DOHH2 (cell line): ENCODE measurements at regions not wholly inside any gene's neighbourhood (a gene's known extent, or its start where the extent isn't known, plus 50 kb on each side); places are given as distances from the start of the nearest gene placed in this dataset.

ENCODE experiments used
- H3F3A ChIP-seq: fragments of 200-600 bp; sonication (generic), shearing (Covaris generic); 2 replicates; pipeline ENCODE4 v1.6.0; 2016; ENCODE audit warnings: antibody characterized with exemption, mild to moderate bottlenecking; ENCODE audit not compliant: control insufficient read depth, insufficient read depth
- H3K27ac ChIP-seq: fragments of 200-600 bp; sonication (generic); 2 replicates; pipeline ENCODE4 v1.5.1; 2014; ENCODE audit warnings: low read depth, mild to moderate bottlenecking, low read length, moderate library complexity
- H3K27me3 ChIP-seq: fragments of 200-600 bp; sonication (generic); 2 replicates; pipeline ENCODE4 v1.6.1; 2014; ENCODE audit warnings: mild to moderate bottlenecking, low read length, mixed read lengths; ENCODE audit not compliant: control insufficient read depth
- H3K36me3 ChIP-seq: fragments of 200-600 bp; sonication (generic); 2 replicates; pipeline ENCODE4 v1.6.1; 2014; ENCODE audit warnings: mild to moderate bottlenecking, low read length, moderate library complexity, mixed read lengths; ENCODE audit not compliant: control insufficient read depth
- H3K4me1 ChIP-seq: fragments of 200-600 bp; sonication (generic); 2 replicates; pipeline ENCODE4 v1.6.1; 2014; ENCODE audit warnings: mild to moderate bottlenecking, low read length, mixed read lengths; ENCODE audit not compliant: control insufficient read depth
- H3K4me2 ChIP-seq: fragments of 200-600 bp; sonication (generic); 2 replicates; pipeline ENCODE4 v1.6.0; 2014; ENCODE audit warnings: mild to moderate bottlenecking, low read length, moderate library complexity
- H3K4me3 ChIP-seq: fragments of 200-600 bp; sonication (generic); 2 replicates; pipeline ENCODE4 v1.5.1; 2014; ENCODE audit warnings: mild to moderate bottlenecking, low read length, mixed read lengths
- H3K79me2 ChIP-seq: fragments of 200-600 bp; sonication (generic); 2 replicates; pipeline ENCODE4 v1.6.1; 2014; ENCODE audit warnings: mild to moderate bottlenecking, low read length, mixed read lengths; ENCODE audit not compliant: control insufficient read depth
- H3K9me2 ChIP-seq: fragments of 200-600 bp; sonication (generic); replicated peaks from 2 replicates; pipeline ENCODE4 v1.6.1; 2014; ENCODE audit warnings: mild to moderate bottlenecking, low read length, mixed read lengths; ENCODE audit not compliant: control insufficient read depth
- H3K9me3 ChIP-seq: fragments of 200-600 bp; sonication (generic); 2 replicates; pipeline ENCODE4 v1.6.1; 2014; ENCODE audit warnings: antibody characterized with exemption, low read length, mixed read lengths; ENCODE audit not compliant: control insufficient read depth, insufficient read depth
- H4K20me1 ChIP-seq: fragments of 200-600 bp; sonication (generic); 2 replicates; pipeline ENCODE4 v1.6.0; 2014; ENCODE audit warnings: low read depth, mild to moderate bottlenecking, antibody characterized with exemption, low read length, moderate library complexity; ENCODE audit not compliant: control insufficient read depth, insufficient read depth
- EZH2phosphoT487 ChIP-seq: fragments of 200-600 bp; sonication (generic); IDR thresholded peaks from 2 replicates; pipeline ENCODE4 v1.6.1; 2017; ENCODE audit warnings: borderline replicate concordance, mild to moderate bottlenecking, antibody characterized with exemption, low read length, moderate library complexity, mixed read lengths
- TF ChIP-seq, protein P1 (sequence below): fragments of 200-600 bp; sonication (generic); IDR thresholded peaks from one replicate; pipeline ENCODE4 v1.5.1; 2014; ENCODE audit warnings: antibody characterized with exemption, mild to moderate bottlenecking, low read depth, low read length; ENCODE audit not compliant: poor library complexity, severe bottlenecking

DNA sequence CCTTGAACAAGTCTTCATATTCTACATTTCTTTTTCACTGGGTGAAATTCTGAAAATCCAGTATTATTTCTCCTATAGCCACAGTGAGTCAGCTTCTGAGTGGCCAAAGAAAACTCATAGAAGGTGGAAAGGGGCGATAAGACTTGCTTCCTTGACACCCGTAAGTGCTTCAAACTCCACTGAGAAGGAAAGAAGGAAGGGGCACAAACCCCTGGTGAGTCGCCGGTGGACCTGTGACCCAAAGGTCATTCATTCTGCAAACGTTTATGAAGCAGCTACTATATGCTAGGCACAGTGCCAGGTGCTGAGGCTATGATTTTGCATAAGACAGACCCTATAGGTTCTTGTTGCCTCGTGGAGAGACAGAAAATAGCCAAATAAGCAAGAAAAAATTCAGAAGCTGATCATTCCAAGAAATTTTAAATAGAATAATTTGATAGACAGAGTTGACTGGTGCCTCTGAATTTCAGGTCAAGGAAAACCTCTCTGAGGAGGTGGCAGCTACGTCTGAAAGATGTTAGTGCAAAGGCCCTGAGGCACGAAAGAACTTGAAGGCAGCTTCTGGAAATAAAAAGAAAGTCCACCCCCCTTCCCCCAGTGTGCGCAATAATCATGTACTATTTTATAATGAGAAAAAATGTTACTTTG, 118.2 kb downstream of the CD24 start:
- TF ChIP-seq, protein P1, sequence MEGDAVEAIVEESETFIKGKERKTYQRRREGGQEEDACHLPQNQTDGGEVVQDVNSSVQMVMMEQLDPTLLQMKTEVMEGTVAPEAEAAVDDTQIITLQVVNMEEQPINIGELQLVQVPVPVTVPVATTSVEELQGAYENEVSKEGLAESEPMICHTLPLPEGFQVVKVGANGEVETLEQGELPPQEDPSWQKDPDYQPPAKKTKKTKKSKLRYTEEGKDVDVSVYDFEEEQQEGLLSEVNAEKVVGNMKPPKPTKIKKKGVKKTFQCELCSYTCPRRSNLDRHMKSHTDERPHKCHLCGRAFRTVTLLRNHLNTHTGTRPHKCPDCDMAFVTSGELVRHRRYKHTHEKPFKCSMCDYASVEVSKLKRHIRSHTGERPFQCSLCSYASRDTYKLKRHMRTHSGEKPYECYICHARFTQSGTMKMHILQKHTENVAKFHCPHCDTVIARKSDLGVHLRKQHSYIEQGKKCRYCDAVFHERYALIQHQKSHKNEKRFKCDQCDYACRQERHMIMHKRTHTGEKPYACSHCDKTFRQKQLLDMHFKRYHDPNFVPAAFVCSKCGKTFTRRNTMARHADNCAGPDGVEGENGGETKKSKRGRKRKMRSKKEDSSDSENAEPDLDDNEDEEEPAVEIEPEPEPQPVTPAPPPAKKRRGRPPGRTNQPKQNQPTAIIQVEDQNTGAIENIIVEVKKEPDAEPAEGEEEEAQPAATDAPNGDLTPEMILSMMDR: no peak
- no peak for TF ChIP-seq EZH2phosphoT487
- Histone ChIP-seq H3K4me2 (no peak overlapping the region), H3K27me3 (no peaks in the 10 kb centered on the region), H3K36me3 (no peaks in the 10 kb centered on the region), H3K27ac (no peak overlapping the region), H3K4me1 (no peaks in the 10 kb centered on the region), H3K79me2 (no peaks in the 10 kb centered on the region), H3K9me3 (peaks cover 16% of the 10 kb centered on the region), H3K4me3 (no peak overlapping the region), H3K9me2 (no peaks in the 10 kb centered on the region), H3F3A (no peaks in the 10 kb centered on the region), H4K20me1 (no peaks in the 10 kb centered on the region)

DNA sequence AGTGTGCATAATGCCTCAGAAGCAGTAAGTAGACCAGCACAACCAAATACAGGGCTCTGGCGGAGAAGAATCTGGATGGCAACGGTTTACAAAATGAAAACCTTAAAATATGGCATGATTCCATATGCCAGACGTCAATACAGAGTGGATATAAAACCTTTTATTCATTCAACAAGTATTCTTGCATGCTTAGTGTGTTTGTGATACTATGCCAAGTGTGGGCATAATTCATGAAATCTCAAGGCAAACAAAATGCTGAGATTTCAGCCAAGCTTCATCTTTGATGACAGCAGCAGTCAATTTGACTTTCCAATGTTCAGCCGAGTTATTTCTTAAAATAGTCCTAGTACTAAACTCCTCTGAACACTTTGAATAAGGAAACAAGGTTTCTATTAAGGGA, 119.4 kb downstream of the CD24 start:
- H3K9me2 ChIP-seq: no peaks in the 10 kb centered on the region
- no peak for TF ChIP-seq EZH2phosphoT487
- TF ChIP-seq, protein P1: no peak
- H3K36me3 ChIP-seq: no peaks in the 10 kb centered on the region
- no peak overlapping the region for H3K4me2 ChIP-seq
- no peak overlapping the region for H3K27ac ChIP-seq
- no peaks in the 10 kb centered on the region for H3K27me3 ChIP-seq
- no peaks in the 10 kb centered on the region for H4K20me1 ChIP-seq
- H3K9me3 ChIP-seq: peaks cover 10% of the 10 kb centered on the region
- H3K4me3 ChIP-seq: no peak overlapping the region
- no peaks in the 10 kb centered on the region for H3K4me1 ChIP-seq
- no peaks in the 10 kb centered on the region for H3F3A ChIP-seq
- no peaks in the 10 kb centered on the region for H3K79me2 ChIP-seq

DNA sequence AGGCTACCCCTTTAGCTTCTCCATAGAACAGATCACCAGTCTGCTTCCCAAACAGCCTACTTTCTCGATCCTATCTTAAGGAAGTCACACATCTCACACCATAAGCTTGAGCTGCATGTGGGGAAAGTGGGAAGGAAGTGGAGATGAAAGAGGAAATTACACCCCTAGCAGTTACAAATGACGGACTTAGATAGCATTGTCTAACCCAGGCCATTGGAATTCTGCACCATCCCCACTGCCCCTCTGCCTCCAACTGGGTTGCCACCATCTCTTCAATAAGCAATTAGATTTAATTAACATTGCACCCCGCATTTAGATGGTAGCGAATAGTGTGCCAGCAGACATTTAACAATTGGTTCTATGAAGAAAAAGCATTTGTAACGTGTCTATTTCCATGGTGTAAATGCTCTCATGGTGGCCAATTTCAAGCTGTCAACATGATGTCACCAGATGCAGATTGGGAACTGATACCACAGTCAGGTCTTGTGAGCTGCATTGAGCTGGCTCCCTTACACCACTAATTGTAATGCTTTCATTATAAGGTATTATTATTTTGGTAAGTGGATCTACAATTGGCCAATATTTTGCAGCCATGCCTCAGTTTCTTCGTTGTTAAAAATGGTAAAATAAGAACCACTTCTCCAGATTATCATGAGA, 124.7 kb downstream of the CD24 start:
- Histone ChIP-seq H3F3A (no peaks in the 10 kb centered on the region), H3K27me3 (no peaks in the 10 kb centered on the region), H3K4me2 (no peak overlapping the region), H3K36me3 (no peaks in the 10 kb centered on the region), H3K4me1 (peaks cover 24% of the 10 kb centered on the region), H3K9me3 (peaks cover 10% of the 10 kb centered on the region), H3K9me2 (no peaks in the 10 kb centered on the region), H4K20me1 (no peaks in the 10 kb centered on the region), H3K27ac (no peak overlapping the region), H3K4me3 (no peak overlapping the region), H3K79me2 (no peaks in the 10 kb centered on the region)
- TF ChIP-seq, protein P1: no peak
- TF ChIP-seq EZH2phosphoT487: no peak
